Mucosa of rectum (tissue), 2 donors: ENCODE measurements at regions not wholly inside any gene's neighbourhood (a gene's known extent, or its start where the extent isn't known, plus 50 kb on each side); places are given as distances from the start of the nearest gene placed in this dataset.

Experiments used
- H3K27ac ChIP-seq, 2 donors: one replicate each; pipeline ENCODE4 v1.7.0; 2013; ENCODE audit warnings: inconsistent platforms in 2 of 2, low read depth in 2 of 2, low read length in 2 of 2
- H3K27me3 ChIP-seq, 2 donors: one replicate each; pipeline ENCODE4 v1.7.0; 2013; ENCODE audit warnings: low read length in 2 of 2; ENCODE audit not compliant: control insufficient read depth in 2 of 2, insufficient read depth in 2 of 2
- H3K36me3 ChIP-seq, 2 donors: one replicate each; pipeline ENCODE4 v1.7.0; 2013; ENCODE audit warnings: low read length in 2 of 2; ENCODE audit not compliant: control insufficient read depth in 2 of 2, insufficient read depth in 2 of 2
- H3K4me1 ChIP-seq, 2 donors: one replicate each; pipeline ENCODE4 v1.7.0; 2013; ENCODE audit warnings: low read length in 2 of 2, mild to moderate bottlenecking in 1 of 2; ENCODE audit not compliant: control insufficient read depth in 2 of 2, insufficient read depth in 2 of 2
- H3K4me3 ChIP-seq, 2 donors: one replicate each; pipeline ENCODE4 v1.7.0; 2013; ENCODE audit warnings: low read length in 2 of 2
- H3K9ac ChIP-seq, 2 donors: one replicate each; pipeline ENCODE4 v1.7.0; 2013; ENCODE audit warnings: low read length in 2 of 2, low read depth in 1 of 2, mild to moderate bottlenecking in 1 of 2
- H3K9me3 ChIP-seq, 2 donors: one replicate each; pipeline ENCODE4 v1.7.0; 2013; ENCODE audit warnings: low read length in 2 of 2; ENCODE audit not compliant: control insufficient read depth in 2 of 2
- donor health status: healthy.
- donor health status: Normal muscosa, but diverticular disease.

DNA sequence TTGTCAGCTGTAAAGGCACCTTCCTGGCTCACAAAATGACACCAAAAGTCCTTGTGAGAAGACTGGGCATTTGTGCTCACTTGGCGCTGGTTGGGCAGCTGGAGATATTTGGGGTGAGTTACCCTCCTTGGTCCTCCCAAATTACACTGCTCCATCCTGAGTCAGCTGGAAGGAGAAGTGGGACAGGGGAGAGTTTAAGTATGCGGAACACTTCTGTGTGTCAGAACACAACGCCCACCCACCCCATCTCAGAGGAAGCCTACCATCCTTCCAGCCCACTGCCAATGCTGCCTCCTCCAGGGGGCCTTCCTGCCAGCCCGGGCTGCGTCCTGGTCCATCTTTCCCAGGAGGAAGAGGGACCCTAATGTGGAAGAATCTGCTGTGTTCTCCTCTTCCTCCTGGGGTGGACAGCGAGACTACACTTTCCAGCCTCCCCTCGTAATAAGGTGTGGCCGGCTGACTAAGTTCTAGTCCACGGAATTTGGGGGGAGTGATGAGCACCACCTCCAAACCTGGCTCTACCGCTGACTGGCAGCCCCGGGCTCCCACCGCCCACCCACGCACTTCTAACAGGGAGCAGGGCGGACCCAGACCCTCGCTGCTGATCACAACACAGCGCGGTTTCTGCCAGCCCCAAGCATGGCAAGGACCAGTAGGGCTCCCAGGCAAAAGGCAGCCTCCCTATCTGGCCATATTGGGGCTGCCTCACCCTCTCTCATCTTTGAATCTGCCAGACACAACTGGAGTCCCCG is 265.0 kb downstream of the XXYLT1 start:
- Histone ChIP-seq H3K27me3 (peaks cover 0 to 3% of the 10 kb centered on the region in 2 donors), H3K9me3 (no peaks in the 10 kb centered on the region), H3K9ac (no peak overlapping the region), H3K4me3 (no peak overlapping the region), H3K36me3 (no peaks in the 10 kb centered on the region), H3K27ac (no peak overlapping the region), H3K4me1 (peaks cover 0 to 5% of the 10 kb centered on the region in 2 donors)

DNA sequence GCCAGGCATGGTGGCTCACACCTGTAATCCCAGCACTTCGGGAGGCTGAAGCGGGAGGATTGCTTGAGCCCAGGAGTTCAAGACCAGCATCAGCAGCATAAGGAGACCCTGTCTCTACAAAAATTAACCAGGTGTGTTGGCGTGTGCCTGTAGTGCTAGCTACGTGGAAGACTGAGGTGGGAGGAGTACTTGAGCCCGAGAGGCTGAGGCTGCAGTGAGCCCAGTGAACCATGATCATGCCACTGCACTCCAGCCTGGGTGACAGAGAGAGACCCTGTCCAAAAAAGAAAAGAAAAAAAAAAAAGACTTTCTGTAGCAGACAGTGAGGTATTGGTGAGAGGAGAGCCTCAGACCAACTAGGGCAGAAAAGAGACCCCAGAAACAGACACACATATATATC is 263.8 kb downstream of the XXYLT1 start:
- H3K27me3 ChIP-seq, result peaks cover 0 to 3% of the 10 kb centered on the region in 2 donors
- H3K4me3 ChIP-seq, result no peak overlapping the region
- H3K4me1 ChIP-seq, result peaks cover 0 to 2% of the 10 kb centered on the region in 2 donors
- no peak overlapping the region for H3K27ac ChIP-seq
- H3K9me3 ChIP-seq, result no peaks in the 10 kb centered on the region
- no peak overlapping the region for H3K9ac ChIP-seq
- no peaks in the 10 kb centered on the region for H3K36me3 ChIP-seq

DNA sequence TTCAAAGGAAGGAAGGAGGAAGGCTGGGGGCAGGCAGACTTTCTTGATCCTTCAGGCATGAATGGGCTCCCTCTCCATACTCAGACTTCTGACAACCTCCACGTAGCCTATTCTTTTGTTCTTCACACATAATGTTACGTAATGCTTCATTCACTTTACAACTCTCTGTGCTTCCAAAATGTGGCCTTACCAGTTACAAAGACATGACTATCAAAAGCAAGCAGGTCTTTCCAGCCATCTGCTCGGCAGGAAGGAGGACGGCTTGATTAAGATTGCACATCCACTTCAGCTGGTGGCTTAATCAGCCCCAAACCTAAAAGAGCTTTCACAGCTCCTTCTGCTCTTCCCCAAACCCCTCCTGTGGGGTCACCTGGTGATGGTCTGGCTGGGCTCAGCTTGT is 263.2 kb downstream of the XXYLT1 start:
- H3K27me3 ChIP-seq, result peaks cover 0 to 3% of the 10 kb centered on the region in 2 donors
- H3K27ac ChIP-seq, result no peak overlapping the region
- H3K9me3 ChIP-seq, result no peaks in the 10 kb centered on the region
- no peaks in the 10 kb centered on the region for H3K36me3 ChIP-seq
- H3K4me3 ChIP-seq, result no peak overlapping the region
- H3K9ac ChIP-seq, result no peak overlapping the region
- no peaks in the 10 kb centered on the region for H3K4me1 ChIP-seq

DNA sequence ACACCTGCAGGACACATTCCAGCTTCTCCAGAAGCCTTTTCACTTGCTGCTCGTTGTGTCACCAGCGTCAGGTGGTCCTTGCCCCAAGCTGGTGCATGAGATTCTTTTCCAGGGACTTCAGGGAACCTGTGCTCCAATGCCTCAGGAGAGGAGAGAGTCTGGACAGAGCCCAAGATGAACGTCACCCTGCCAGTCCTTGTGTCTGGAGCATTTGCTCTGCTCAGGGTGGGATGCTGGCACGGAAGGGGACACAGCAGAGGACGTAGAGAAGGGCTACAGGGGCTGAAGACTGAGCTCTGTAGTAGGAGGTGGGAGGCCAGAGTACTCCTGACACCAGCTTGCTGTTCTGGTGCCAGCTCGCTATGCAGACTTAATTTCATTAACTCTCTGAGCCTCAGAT is 262.1 kb downstream of the XXYLT1 start:
- Histone ChIP-seq H3K36me3 (no peaks in the 10 kb centered on the region), H3K9ac (no peak overlapping the region), H3K27me3 (peaks cover 0 to 3% of the 10 kb centered on the region in 2 donors), H3K27ac (no peak overlapping the region), H3K4me1 (no peaks in the 10 kb centered on the region), H3K9me3 (no peaks in the 10 kb centered on the region), H3K4me3 (no peak overlapping the region)

DNA sequence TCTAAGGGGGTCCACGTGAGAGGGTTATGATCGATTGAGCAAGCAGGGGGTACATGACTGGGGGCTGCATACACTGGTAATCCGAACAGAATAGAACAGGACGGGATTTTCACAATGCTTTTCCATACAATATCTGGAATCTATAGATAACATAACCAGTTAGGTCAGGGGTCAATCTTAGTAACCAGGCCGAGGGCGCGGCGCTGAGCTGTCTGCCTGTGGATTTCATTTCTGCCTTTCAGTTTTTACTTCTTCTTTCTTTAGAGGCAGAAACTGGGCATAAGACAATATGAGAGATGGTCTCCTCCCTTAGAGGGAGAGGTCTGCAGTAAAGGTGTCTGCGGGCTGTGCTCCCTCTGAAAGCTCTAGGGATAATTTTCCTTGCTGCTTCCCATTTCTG is 261.3 kb downstream of the XXYLT1 start:
- Histone ChIP-seq H3K4me3 (no peak overlapping the region), H3K4me1 (no peaks in the 10 kb centered on the region), H3K27ac (no peak overlapping the region), H3K27me3 (no peaks in the 10 kb centered on the region), H3K9ac (no peak overlapping the region), H3K36me3 (no peaks in the 10 kb centered on the region), H3K9me3 (no peaks in the 10 kb centered on the region)

DNA sequence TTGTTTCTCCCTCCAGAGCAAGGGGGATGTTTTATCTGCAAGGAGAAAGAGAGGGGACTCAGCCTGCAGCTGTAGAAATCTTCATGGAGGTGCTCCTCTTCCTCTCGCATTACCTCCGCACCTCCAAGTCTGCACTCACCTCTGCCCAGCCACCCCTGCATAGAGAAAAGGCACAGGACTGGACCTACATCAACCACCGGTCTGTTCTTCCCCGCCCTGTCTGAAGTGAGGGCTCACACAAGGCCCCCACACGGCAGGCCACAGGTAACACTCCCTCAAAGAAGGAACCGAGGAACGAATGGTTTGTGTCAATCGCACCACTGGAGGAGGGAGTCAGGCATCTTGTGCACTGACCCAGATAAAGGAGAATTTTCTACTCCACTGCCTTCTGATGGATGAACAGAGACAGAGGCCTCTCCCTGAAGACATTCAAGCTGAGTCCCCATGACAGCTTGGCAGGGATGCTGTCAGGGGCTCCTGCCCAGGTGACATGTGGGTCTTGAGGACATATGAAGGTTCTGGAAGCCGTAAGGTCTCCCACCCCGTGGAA is 260.3 kb downstream of the XXYLT1 start:
- Histone ChIP-seq H3K9me3 (no peaks in the 10 kb centered on the region), H3K4me1 (no peaks in the 10 kb centered on the region), H3K4me3 (no peak overlapping the region), H3K9ac (no peak overlapping the region), H3K36me3 (no peaks in the 10 kb centered on the region), H3K27me3 (no peaks in the 10 kb centered on the region), H3K27ac (no peak overlapping the region)

DNA sequence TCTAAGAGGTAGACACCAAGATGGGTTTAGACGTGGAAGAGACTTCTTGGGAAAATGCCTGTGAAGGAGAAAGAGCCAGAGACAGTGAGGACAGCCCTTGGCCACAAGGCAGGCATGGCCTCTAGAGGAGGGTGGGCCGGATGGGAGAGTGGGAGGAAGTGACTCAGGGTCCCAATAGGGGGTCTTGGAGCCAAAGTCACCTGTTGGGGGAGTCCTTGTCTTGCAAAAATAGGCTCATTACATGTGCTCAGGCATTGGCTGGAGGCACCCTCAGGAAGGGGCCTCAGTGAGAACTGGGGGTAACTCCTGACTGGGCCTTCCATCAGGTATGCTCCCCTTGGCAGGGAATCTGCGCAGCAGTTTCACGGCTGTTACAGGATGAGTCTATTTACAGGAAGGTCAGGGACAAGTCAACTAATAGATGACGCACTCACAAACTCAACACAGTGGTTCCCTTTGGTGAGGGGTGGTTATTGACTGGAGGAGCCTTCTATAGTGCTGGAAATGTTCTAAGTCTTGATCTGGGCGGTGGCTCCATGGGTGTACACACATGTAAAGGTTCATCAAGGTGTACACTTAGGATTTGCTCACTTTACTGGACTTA is 259.6 kb downstream of the XXYLT1 start:
- Histone ChIP-seq H3K27ac (no peak overlapping the region), H3K4me3 (no peak overlapping the region), H3K4me1 (no peaks in the 10 kb centered on the region), H3K9ac (no peak overlapping the region), H3K9me3 (no peaks in the 10 kb centered on the region), H3K27me3 (no peaks in the 10 kb centered on the region), H3K36me3 (no peaks in the 10 kb centered on the region)

DNA sequence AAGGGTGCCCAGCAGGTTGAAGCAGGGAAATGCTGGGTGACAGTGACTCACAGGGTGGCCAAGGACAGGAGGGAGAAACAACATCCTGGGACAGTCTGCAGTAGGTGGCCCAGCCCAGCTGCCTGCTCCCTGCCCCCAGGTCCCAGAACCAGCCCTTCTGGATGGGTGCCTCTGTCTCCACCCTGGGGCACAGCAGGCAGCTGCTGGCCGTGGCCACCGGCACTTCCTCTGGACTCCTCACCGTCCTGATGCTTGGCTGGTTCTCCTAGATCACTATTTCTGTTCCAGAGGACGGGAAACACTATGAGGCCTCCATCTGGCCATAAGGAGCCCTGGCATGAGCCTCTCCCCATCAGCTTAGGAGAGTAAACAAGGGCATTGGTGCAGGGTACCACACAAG is 258.9 kb downstream of the XXYLT1 start:
- H3K36me3 ChIP-seq, result no peaks in the 10 kb centered on the region

DNA sequence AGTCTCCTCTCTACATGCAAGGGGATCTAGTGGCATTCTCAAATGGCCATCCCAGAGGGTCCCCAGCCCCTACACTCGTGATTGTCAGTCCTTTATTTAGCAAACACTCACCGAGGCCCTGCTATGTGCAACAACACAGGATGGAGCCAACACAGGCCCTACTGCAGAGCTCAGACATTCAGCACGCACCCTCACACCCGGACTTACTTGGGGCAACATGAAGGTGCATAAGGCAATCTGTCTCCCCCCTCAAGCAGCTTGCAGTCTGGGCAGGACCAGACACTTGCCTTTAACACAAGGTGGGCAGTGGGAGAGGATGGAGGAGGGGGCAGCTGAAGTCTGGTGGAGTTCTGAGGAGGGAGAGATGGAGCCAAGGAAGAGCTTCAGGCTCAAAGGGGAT is 258.4 kb downstream of the XXYLT1 start:
- Histone ChIP-seq H3K36me3 (no peaks in the 10 kb centered on the region), H3K9me3 (no peaks in the 10 kb centered on the region), H3K27me3 (peaks cover under 1 to 4% of the 10 kb centered on the region in 2 donors), H3K4me3 (no peak overlapping the region), H3K9ac (no peak overlapping the region), H3K27ac (no peak overlapping the region), H3K4me1 (peaks cover 0 to 2% of the 10 kb centered on the region in 2 donors)

More for the DNA sequence above, 258.9 kb downstream of the XXYLT1 start:
- H3K4me1 ChIP-seq, result no peaks in the 10 kb centered on the region
- no peaks in the 10 kb centered on the region for H3K9me3 ChIP-seq
- H3K4me3 ChIP-seq, result no peak overlapping the region
- H3K27ac ChIP-seq, result no peak overlapping the region
- no peak overlapping the region for H3K9ac ChIP-seq
- no peaks in the 10 kb centered on the region for H3K27me3 ChIP-seq
